HG03135 (cell line): ENCODE measurements at regions not wholly inside any gene's neighbourhood (a gene's known extent, or its start where the extent isn't known, plus 50 kb on each side); places are given as distances from the start of the nearest gene placed in this dataset.

Source experiments
- ATAC-seq: cut with Tn5 transposase; IDR thresholded peaks from one replicate; pipeline ENCODE4 v1.9.1; 2021; ENCODE audit warnings: mild to moderate bottlenecking, moderate library complexity; ENCODE audit not compliant: unreplicated experiment

DNA sequence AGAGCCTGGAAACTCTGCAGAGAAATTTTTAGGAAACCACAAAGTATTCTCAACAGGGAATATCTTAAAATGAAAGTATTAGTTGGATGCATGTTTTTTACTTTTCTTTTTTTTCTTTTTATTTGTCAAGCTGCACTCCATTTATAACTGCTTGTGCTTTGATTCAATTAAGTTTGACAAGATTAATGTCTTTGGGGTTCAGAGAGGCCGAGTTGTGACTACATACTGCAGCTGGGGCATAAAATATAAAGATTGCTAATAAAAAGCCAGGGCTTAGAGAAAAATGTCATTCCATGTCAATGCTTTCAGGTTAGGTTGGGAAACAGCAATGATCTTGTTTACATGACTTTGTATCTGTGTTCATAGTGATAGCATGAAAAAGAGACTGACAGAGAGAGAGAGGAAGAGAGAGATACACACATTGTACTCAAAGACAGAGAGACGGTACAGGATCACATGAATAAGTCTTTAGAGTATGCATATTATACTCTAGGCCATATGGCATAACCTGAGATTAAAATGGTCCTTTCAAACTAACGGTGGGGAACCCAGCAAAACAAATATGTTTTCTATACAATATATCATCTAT, 1022.3 kb upstream of the CNTNAP5 start:
- ATAC-seq: no peak

DNA sequence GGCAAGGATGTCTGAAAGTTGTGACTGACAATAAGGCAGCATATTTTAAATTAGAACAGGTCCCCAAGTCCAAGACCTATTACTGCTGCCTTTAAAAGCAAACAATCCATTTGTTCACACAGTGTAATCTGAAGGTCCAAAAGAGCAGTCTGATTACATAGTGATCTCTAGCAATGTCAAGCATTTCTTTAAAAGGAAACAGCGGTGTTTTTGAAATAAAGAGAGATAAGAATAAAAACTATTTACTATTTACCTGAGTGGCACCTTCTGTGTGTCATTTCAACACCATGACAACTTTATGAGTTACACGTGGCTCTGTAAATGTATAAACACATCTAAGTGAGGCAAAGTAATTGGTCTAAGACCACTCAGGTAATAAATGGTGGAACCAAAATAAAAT, 1009.9 kb upstream of the CNTNAP5 start:
- ATAC-seq: no peak

DNA sequence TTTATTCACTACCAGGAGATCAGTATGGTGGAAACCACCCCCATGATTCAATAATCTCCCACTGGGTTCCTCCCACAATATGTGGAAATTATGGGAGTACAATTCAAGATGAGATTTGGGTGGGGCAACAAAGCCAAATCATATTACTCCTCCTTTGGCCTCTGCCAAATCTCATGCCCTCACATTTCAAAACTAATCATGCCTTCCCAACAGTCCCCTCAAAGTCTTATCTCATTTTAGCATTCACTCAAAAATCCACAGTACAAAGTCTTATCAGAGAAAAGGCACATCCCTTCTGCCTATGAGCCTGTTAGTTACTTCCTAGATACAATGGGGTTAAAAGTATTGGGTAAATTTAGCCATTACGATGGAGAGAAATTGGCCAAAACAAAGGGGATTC, 989.5 kb upstream of the CNTNAP5 start:
- ATAC-seq: no peak

DNA sequence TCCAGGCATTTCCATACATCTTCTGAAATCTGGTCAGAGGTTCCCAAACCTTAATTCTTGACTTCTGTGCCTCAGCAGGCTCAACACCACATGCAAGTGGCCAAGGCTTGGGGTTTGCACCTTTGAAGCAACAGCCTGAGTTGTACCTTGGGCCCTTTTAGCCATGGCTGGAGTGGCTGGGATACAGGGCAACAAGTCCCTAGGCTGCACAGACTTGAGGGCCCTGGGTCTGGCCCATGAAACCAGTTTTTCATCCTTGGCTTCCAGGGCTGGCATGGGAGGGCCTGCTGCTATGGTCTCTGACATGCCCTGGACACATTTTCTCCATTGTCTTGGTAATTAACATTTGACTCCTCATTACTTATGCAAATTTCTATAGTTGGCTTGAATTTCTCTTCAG, 988.8 kb upstream of the CNTNAP5 start:
- no peak for ATAC-seq

DNA sequence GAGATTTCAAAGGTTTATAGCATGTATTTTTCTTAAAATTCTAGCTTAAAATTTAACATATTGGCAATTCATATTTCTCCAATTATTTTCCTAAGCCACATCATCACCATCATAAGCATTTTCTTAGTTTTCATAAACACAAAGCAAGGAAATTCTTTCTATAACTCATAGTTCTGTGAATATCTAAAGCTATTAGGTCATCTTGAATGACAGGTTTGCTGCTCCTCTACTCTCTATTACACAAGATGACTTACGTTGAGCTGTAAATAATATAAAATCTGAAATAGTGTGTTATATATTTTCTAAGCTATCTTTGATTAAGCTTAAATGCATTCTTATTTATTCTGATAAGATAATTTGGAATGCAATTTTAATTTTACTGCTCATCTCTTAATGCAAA, 984.6 kb upstream of the CNTNAP5 start:
- no peak for ATAC-seq

DNA sequence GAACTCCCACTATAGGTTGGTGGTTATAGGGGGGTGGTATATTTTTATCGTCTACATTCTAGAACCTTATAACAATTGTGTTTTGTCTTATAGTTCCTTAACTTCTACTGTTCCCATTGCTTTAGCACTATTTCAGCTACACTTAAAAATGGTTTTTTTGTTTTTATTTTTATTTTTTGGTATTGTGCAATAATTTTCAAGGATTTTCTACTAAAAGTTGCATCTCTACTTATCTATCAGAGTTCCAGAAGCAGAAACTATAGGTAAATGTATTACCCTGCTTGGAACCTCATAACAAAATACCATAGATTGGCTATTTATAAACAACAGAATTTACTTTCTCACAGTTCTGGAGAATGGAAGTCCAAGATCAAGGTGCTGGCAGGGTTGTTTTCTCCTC, 981.6 kb upstream of the CNTNAP5 start:
- no peak for ATAC-seq

DNA sequence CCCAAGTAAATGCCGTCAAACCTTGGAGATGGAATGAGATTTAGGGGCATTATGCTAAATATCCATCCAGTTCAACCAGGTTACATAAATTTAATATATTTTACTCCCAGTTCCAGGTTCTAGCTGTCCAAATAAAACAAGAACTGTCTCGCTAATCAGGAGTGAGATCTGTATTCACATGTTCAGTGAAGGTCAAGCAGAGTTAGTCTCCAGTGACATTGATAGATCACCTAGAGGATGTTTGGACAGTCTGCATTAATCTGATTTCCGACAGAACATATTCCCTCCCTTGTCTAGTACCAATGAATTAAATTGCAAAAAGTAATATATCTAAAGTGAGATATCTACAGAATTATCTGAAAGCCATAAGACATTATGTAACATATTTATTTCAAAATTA, 979.4 kb upstream of the CNTNAP5 start:
- no peak for ATAC-seq

DNA sequence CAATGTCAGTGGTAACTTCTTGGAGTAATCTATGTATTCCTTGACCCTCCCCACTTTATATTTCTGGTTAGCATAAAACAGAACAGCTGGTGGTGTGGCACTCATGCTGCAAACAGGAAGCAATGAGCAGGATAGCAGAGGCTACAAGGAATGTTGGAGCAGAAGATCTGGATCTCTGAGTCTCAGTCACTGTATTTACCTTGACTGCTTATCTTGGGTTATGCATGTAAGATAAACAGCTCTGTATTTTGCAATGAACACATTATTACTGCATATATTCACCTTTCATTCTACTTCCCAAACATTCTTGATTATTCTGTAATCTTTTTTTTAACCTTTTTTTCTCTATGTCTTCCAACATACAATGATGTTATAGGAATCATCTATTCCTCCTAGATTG, 977.9 kb upstream of the CNTNAP5 start:
- no peak for ATAC-seq

DNA sequence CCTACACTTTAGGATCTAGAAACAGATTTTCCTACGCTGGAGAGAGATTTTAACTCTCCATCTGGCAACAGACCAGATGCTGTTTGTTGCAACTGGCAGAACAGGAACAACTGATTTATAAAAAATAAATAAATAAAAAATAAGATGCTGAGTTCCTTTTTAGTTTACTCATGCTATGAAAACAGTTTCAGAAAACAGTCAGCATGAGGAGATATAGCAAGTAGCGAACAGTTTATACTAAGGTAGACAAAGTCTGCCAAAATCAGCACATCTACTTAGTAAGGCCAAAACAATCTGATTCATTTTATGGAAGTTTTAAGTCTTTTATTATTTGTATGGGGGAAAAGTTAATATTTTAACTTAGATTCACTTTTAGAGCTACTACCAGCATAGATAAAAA, 974.0 kb upstream of the CNTNAP5 start:
- ATAC-seq: no peak

DNA sequence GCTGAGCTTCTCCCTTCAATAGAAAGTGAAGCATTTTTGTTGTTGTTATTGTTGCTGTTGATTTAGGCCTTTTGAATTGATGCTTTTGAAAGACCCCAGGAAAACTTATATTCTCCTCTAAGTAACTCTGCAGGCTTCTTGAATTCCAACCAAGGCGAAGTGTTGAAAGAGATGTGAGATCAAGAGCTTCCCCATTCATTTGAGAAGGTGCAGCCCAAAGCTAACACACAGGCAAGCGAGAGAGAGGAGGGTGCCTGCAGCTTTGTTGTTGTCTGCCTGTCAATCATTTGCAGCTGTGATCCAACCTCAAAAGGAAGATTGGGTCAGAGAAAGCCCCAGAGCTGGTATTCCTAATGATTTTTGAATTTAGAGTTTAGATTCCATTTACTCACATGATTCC, 963.6 kb upstream of the CNTNAP5 start:
- no peak for ATAC-seq

DNA sequence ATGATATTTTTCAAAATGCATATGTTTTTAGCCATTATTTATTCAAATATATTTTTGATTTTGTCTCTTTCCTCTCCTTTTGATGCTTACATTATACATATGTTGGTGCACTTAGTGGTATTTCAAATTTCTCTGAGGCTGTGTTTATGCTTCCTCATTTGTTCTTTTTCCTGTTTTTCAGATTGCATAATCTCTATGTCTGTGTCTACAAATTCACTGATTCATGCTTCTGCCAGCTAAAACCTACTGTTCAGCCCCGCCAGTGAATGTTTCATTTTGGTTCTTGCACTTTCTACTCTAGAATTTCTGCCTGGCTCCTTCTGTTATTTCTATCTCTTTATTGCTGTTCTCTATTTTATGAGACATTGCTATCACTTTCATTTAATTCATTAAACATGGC, 951.7 kb upstream of the CNTNAP5 start:
- no peak for ATAC-seq

DNA sequence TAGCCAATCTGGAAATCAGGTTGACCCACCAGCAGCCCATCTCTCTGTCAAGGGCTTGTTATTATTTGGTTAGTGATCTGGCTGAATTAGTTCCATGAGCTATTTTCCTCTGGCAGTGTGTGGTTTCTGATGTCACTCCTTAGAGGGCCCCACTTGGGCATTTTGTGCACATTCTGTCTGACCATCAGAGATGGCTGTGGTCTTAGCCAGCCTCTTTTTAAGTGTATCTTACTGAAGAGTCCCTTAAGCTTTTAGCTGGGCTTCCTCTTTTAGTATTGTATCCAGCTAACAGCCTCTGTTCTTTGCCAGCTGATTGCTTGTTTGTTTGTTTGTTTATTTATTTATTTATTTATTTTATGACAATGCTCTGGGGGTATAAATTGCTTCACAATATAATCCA, 951.1 kb upstream of the CNTNAP5 start:
- no peak for ATAC-seq

DNA sequence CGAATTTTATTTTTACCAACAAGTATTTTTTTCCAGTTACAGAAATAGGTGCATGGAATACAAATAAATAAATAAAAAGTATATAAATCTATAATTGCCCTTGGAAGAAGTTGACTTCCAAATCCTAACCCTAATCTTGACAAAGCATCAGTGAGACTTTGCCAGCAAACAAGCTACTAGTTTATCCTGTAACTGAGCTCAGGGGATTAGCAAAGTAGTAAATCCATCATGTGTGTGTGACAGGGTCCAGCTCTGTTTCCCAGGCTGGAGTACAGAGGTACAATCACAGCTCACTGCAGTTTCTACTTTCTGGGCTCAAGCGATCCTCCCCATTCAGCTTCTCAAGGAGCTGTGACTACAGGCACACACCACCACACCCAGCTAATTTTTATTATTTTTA, 948.0 kb upstream of the CNTNAP5 start:
- ATAC-seq: no peak

DNA sequence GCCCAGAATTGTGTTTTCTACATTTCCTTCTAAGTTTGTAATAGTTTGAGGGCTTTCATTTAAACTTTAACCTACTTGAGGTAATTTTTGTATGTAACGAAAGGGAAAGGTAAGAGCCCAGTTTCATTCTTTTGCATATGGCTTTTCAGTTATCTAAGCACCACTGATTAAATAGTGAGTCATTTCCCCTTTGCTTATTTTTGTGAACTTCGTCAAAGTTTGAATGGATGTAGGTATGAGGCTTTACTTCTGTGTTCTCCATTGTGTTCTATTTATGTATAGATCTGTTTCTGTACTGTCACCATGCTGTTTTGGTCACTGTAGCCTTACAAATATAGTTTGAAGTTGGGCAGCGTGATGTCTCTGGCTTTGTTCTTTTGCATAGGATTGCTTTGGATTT, 944.8 kb upstream of the CNTNAP5 start:
- ATAC-seq: no peak

DNA sequence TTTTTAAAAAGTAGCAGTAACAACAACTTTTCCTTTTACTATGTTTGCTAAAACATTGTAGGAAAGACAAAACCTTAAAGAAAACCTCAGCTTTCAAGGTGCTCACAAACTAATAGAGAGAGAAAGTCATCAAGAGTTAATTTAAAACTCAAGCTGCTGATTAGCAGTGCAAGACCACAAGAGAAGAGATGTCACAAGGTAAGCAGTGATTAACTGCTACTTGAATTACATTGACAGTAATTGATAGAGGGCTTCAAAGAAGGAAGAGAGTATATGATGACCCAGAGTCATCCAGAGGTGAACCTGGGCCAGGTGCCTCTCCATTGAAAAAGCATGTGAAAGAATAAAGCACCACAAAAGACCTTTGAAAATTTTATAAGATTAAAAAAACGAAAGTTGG, 939.6 kb upstream of the CNTNAP5 start:
- ATAC-seq: no peak

DNA sequence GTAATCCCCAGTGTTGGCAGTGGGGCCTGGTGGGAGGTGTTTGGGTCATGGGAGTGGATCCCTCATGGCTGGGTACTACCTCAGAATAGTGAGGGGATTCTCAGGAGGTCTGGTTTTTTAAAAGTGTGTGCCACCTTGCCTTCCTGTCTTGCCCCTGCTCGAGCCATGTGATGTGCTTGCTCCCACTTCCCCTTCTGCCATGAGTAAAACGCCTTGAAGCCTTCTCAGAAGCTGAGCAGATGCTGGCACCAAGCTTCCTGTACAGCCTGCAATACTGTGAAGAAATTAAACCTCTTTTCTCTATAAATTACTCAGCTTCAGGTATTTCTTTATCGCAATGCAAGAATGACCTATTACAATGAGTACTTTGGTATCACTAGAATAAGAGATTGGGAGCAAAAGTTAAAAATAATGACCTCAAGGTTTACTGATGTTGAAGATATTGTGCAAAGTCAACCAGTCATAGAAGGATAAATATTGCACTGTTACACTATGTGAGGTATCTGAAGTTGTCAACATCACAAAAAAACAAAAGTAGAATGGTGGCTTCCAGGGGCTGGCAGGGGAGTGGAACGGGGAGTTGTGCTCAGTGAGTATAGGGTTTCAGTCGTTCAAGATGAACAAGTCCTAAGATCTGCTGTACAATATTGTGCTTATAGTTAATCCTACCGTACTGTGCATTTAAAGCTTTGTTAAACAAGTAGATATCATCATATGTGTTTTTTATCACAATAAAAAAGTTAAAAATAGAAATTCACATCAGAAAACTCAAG, 938.3 kb upstream of the CNTNAP5 start:
- ATAC-seq: no peak

DNA sequence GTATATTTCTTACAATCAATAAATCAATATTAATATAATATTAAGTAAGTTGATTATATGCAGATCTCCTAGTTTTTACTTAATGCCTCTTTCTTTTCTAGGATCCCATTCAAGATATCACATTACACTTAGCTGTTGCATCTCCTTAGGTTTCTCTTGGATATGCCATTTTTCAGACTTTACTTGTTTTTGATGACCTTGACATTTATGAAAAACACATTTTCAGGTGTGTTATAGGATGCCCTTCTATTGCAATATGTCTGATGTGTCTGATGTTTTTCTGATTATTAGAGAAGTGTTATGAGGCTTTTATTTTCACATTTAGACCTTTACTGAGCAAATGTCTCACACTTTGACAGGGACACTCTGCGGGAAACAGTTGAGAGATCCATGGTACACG, 933.6 kb upstream of the CNTNAP5 start:
- no peak for ATAC-seq

DNA sequence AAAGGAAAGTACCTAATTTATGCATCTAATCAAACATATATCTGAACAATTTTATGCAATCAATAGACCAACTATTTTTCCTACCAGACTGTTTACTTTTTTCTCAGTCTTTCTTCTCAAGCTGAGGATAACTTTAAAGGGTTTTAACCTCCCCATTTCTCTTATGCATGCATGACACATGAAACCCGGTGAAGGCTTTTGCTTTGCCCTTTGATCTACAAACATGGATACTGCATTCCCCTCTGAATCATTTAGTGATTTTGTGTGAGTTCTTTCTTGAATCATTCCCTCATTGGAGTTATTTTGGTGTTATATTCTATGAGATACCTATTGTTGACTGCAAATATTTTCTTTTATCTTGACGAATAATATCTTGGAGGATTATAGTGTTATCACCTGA, 931.9 kb upstream of the CNTNAP5 start:
- ATAC-seq: no peak

DNA sequence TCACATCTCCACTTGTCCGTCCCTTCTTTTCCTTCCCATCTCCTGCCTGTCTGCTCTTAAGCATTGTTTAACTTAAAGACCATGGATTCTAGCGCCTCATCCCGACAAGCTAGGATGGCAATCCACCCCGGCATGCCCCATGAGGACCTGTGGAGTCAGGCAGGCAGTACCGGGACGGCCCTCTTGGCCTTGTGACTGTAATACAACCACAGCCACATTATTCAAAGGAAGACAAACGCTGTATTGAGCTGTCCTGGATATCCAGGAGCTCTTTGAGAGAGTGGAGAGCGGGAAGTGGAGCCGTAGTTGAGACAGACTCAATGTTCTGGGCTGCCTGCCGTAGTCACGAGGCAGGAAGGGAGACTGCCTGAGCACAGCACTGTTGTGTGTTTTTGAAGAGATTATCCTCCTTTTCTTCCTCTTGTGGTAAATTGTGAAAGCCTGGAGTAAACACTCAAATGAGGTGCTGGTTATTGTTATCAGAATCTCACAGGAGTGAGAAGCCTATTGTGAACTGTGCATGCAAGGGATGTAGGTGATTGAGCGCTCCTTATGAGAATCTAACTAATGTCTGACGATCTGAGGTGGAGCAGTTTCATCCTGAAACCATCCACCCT, 929.8 kb upstream of the CNTNAP5 start:
- ATAC-seq: no peak

DNA sequence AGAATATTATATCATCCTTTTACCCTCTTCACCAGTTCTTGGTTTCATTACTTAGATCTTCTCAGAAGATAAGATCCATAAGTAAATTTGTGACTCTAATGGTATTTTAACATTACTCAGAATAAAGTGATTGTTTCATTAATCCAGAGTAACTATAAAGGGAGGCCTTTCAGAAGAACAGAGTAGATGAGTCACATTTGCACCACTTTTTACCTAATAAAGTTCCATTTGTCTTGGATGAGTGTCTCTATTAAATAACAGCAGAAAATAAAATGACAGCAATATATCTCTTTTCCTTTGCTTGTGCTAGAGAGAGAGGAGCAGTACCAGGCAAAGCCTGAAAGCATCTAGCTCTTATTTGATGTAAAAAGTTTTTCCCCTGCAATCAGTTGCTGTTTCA, 926.5 kb upstream of the CNTNAP5 start:
- ATAC-seq: no peak

DNA sequence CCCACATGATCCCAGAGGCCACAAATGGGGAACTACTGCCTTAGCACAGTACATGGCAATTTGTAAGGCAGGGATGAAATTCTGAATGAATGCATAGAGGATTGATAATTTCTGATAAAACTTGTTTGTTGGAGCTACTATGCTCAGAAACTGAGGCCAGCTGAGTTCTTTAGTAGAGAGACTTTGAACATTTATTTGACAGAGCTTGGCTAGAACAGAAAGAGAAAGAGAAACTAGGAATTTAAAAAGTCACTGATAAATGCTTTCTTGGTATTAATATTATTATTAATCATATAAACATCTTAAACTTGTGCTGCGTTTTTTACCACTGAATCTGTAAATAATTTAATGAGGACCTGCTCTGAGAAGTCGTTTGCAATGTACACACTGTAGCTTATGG, 923.7 kb upstream of the CNTNAP5 start:
- ATAC-seq: no peak

DNA sequence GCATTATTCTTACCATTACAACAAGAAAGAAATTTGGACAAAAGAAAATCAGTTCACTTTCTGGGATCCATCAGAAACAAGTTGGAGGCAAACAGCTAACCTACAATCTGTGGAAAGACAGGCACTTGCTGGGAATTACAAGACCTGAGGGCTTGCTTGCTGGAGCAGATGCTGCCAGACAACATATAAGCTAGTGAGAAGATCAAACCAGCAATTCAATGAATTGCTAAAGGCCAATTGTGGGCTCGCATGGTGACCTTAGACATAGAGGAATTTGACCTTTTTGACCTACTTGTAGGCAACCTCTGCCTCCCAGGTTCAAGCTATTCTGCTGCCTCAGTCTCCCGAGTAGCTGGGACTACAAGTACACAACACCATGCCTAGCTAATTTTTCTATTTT, 921.2 kb upstream of the CNTNAP5 start:
- no peak for ATAC-seq

DNA sequence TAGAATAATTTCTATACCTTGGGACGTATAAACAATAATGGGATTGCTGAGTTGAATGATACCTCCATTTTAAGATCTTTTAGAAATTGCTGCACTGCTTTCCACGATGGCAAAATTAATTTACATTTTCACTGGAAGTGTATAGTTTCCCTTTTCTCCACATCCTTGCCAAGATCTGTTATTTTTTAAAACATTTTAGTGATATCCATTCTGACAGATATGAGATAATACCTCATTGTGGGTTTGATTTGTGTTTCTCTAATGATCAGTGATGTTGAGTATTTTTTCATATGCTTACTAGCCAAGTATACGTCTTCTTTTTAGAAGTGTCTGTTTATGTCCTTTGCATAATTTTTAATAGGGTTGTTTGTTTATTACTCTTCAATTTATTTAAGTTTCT, 908.5 kb upstream of the CNTNAP5 start:
- ATAC-seq: no peak
